ENCODE measurements at regions not wholly inside any gene's neighbourhood (a gene's known extent, or its start where the extent isn't known, plus 50 kb on each side); places are given as distances from the start of the nearest gene placed in this dataset.
A peak's percentile ranks its signal among the peaks of the same experiment; 100 is the strongest.

DNA sequence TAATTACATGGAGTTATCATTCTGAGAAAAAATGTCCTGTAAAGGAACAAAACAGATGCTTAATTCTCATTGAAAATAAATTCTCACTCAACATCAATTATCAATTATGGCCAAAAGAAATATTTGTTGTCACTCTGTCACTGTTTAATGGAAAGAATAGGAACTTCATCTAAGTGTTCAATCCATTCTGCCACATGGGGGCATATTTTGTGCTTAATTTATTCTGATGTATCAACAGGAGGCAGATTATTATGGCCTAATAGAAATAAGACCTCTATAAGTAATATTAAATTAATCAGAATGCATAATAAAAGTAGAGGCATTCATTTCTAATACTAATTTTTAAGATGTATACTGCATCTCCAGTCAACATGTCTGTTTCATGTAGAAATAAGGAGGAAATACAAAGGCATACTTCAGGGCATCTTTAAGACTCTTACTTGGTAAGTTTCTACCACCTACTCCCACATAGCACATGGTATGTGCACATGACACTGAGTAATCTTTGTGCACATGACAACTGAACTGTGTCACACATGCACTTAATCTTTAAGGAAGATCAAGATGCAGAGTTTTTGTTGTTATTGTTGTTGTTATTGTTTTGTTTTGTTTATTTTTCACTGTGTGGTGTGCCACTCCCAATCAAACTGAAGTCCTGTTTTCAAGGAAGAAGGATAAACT lies 420.4 kb upstream of the SEMA3A start:
- DNase-seq = no peak

DNA sequence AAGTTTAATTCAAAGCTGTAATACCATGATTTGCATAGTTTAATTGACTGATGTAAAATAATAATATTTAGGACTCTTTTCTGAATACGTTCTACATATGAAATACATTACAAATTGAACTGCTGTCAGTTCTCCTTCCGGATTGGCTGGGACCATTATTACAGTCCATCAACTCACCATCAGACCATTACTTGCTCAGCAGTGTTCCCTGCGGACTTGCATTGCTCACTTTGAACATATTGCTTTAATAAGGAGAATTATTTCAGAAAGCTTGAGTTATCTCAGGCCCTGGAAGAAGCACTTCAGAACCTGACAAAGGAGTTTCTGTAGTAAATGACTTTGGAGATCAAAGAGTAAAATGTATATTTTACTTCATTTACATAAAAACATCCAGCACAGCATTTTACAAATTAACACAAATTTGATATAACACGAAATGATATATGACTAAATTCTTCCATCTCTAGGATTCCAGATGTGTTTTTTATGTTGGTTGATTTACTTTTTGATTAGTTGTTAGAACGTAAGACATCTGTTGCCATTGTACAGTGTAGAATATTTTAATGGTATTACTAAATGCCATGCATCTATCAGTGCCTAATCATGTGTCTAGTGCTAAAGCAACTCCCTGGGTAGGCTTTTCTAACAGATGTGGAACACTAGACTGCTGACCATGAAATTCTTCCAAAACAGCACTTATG lies 418.5 kb upstream of the SEMA3A start:
- DNase-seq = no peak

DNA sequence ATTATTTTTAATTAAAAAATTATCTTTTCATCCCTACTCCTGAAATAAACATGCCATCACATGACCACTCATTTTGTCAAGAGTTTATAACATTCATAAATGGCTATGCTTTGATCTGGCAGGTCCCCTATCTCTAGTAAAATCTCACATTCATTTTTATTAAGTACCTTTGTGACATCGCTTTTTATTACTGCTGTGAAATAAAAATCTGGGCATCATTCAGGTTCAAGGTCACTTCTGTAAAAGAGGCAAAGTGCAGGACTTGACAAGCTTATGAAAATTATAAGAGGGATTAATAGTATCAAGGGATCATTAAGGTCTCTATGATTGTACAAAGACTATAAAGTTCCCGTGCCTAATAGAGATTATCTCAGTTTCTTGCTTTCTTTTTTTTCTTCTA lies 416.8 kb upstream of the SEMA3A start:
- DNase-seq = no peak

DNA sequence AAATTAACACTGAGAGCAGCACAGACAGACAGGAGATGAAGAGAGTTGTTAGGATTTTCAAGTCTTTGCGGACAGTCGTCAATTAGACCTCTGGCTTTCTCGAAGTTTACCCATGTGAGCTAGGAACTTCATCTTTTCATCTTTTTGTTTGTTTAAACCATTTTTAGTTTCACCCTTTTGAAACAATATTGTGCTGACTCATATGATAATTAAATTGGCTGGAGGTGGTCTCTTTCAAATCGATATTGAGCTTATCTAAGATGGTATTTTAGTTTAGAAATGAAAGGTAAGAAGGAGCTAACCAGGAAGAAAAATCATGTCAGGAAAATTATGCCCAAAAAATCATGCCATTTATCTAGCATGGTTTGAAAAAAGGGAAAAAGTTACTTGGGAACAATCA lies 415.8 kb upstream of the SEMA3A start:
- DNase-seq = no peak

DNA sequence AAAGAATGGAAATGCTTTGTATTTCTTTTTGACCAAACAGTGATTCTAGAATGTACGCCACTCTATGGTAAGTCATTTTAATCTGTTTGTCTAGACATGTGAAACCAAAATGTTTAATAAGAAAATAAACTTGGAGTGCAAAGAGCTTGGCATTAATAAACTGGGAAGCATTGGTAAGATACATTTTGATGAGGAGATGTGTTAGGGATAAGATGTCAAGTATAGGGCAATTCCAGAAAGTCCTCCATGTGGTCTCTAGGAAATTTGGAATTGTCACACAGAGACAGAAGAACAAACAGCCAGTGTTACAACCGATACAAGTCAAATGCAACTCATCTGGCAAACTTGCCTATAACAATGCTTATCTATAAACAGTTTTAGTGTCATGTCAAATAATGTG lies 410.7 kb upstream of the SEMA3A start:
- DNase-seq = no peak

DNA sequence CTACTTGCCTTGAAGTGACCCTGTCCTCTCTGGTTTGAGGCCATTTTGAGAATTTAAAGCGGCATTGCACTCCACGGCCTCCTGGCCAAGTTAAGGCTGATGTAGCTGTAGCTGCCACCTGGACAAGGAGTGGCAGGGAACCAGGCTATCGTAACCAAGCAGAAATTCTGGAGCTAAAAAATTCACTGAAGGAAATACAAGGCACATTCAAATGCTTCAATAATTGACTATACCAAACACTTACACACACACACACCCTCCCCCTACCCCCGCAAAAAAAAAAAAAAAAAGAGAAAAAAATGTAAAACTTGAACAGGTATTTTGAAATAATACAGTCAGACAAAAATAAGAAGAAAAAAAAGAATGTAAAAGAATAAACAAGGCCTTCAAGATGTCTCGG lies 409.0 kb upstream of the SEMA3A start:
- no peak for DNase-seq

DNA sequence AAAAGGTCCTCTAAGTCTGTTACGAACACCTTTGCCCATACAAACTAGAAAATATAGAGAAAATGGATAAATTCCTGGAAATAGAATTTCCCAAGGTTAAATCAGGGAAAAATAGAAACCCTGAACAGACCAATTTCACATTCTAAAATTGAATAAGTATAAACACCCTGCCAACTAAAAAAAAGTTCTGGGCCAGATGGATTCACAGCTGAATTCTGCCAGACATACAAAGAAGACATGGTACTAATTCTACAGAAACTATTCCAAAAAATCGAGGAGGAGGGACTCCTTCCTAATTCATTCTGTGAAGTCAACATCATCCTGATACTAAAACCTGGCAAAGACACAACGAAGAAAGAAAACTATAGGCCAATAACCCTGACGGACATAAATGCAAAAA lies 400.4 kb upstream of the SEMA3A start:
- DNase-seq = no peak

DNA sequence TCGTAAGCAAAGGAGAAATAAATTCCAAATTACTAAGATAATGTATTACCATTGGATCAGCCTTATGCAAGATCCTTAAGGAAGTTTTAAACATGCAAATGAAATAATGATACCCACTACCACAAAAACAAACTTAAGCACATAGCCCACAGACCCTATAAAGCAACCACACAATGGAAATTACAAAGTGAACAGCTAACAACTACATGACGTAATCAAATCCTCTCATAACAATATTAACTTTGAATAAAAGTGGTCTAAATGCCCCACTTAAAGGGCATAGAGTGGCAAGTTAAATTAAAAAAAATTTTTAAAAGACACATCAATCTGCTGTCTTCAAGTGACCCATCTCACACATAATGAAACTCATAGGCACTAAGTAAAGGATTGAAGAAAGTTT lies 397.3 kb upstream of the SEMA3A start:
- no peak for DNase-seq

DNA sequence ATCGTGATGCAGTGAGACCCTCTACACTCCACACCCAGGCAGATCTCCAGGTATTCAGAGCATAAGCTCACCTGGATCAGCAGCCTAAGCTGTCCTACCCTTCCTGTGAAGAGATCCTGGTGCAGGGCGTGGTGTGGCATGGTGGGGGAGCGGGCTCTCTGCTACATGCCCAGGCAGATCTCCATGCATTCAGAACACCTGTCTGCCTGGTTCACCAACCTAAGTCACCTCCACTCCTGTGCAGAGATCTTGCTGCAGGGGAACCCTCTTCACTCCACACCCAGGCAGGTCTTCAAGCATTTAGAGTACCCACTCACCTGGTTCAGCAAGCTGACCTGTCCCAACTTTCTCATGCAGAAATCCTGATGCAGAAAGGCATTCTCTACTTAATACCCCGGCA lies 394.4 kb upstream of the SEMA3A start:
- DNase-seq = peak in 1 of 2 donors; percentile 0

DNA sequence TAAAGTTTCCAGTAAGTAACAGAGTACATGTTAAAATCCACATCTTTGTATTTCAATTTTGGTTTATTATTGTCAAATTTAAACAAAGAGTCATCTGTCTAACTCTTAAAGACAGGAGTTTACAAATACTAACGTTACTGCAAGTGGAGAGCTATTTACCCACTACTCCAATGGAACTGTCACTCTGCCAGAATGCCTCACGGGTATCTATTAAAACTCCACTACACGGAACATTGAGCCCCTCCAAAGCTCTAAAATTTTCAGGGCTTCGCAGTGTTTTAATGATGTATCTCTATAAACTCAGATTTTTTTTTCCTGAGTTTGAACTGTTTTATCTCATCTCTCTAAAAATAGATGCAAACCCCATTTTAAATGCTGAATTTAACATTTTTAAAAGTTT lies 388.7 kb upstream of the SEMA3A start:
- no peak for DNase-seq

DNA sequence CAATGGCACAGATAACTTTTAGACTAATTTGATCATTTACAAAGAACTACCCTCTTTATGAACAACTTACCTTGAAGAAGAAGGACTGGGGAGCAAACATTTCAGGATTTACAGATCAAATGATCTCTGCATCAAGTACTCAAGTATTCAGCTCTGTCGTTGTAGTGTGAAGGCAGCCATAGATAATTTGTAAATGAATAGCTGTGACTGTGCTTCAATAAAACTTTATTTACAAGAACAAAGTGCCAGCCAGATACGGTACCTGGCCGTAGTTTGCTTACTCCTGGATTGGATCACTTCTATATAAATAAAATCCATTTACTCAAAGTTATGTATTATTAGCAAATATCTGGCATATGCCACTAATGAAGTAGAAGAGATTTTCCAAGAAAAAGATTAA lies 388.2 kb upstream of the SEMA3A start:
- DNase-seq = no peak

DNA sequence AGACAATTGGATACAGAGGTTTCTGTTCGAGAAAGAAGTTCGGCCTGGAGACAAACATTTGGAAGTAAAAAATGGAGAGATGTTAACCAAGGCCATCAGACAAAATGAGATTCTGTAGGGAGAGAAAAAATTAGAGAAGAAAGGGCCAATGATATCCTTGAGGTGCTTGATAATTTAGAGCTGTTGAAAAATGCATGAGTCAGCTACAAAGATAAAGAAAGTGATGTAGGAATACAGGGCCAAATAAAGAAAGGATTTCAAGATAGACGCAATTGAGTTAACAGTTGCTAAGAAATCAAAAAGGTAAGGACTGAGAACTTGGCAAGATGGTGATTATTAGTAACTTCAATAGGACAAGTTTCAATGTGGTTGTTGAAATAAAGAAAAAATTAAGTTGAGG lies 384.2 kb upstream of the SEMA3A start:
- DNase-seq = no peak

DNA sequence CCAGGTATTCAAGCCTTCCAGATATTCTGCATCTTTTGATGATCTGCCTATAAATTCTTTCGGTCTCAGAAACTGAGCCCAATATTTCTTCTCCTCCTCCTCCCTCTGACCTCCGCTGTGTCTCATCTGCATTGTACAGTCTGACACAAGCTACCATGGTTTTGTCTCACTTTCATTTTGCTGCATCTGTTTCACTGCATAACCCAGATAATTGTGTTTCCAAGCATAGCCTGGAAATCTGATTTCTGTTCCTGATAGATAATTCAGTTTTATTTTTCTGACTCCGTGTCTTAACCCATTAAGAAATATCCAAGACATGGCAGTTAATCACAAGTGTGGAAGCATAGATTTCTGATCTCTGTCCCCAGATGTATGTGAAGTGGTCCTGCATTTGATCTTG lies 374.2 kb upstream of the SEMA3A start:
- DNase-seq = no peak

DNA sequence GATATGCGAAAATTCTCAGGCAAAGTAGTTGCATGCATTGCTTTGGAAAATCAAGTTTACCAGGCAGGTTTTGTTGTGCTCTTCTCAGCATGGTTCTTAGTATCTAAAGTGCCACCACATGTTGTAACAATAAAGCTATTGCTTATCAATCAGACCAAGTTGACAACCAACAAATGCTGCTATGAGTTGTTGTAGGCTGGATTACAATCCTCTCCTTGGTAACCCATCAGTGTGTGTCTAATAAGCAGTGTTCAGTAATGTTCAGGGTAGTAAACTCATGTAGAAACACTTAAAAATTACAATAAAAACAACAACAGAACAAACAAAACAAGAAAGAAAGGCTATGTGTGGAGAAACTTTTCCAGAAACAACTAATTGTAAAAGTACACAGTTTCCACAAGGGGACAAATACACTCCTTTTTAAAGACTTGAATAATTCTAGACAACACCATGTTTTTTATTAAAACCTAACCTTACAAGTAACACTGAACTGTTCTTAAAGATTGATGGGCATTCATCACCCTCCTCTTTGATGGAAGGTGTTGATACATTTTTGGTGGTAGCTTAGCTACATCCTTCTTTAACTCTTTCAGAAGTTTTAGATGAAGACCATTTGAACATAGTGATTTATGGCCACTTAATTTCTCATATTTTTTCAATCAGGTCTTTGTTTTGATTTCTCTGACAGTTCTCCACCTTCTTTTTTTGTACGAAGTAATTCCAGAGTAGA lies 370.9 kb upstream of the SEMA3A start:
- no peak for DNase-seq

DNA sequence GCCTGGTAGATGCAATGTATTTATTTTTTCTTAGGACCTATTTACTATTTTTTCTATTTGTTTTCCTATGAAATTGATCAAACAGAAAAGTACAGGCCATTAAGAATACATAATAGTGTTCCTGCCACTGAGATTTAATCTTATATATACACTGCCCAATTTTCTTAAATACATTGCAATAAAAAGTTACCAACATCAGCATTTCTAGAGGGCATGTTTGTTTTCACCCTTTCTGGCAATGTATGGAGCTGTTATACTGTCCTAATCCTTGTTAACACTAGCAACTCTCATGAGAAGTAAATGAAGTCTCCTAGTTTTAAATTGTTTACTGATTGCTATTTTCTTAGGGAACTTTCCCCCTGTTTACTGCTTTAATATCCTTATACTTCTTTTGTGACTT lies 359.1 kb upstream of the SEMA3A start:
- no peak for DNase-seq

DNA sequence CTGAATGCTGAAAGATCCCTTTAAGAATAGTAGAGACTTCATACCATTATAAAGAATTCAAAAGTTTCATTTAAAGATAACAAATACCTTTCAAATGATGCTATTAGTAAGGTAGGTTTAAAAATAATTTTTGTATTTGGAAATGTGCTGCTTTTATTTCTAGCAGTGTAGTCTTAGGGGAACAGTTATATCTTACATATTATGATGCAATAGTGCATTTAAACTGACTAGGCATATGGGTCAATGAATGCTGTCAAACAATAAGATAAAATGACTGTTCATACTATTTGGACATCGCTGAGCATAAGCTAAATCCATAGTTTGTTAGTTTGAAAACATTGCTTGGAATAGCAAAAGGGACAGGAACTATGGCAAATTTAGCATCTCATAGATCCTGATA lies 354.8 kb upstream of the SEMA3A start:
- no peak for DNase-seq

DNA sequence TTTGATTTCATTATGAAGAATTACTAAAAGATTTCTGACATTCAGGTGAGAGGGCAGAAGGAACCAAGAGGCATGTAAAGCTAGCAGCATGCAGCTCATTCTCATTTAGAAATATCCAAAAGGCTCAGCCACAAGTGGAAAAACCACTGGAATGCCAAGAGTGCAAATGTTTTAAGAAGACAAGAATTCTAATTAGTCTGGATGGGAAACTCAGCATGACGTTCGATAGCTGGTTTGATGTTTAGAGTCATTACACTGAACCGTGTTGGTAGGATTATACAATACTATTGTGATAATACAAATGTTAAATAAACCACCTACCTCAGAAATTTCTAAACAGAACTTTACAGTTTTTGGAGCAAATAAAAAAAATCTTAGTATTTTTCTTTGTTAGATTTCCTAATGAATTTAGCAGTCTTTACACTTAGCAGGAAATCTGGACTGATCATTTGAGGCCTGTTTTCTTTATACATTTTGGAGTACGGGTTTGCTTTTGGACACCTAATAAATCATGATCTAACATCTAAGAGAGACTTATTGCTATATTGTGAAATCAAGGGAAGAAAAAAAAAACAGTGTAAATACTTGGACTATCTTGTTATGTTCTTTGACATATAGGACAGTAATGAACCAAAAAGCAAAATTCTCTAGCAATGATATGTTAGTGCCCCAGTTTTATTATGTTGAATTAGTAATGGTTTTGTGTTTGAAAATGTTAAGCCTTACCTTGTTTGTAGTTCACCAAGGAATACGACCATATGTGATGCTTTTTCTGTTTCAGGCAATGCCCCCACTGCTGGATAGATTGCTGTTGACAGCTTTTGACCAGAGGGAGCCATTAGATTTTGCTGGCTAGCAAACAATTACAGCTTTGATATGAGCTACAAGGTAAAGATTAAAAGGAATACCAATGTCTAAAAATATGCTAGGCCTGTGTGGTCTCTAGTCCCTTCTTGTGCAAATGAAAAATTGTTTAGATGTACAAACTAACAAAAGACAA lies 354.1 kb upstream of the SEMA3A start:
- no peak for DNase-seq

DNA sequence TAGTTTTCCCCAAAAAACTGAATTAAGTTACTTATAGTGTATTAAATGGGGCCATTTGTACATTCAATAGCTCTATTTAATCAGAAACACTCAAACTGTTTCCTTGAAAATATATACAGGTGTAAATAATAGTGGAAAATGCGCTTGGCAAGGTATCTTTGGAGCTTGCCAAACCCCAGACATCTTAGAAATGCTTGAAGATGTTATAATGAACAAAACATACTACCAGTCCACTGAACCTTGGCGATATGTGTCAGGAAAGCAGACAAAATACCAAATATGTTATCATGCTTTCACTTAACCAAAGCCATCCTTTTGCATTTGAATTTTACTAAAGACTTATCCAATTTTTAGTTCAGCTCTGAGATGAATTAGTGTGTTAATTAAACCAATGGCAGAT lies 352.7 kb upstream of the SEMA3A start:
- DNase-seq = no peak

DNA sequence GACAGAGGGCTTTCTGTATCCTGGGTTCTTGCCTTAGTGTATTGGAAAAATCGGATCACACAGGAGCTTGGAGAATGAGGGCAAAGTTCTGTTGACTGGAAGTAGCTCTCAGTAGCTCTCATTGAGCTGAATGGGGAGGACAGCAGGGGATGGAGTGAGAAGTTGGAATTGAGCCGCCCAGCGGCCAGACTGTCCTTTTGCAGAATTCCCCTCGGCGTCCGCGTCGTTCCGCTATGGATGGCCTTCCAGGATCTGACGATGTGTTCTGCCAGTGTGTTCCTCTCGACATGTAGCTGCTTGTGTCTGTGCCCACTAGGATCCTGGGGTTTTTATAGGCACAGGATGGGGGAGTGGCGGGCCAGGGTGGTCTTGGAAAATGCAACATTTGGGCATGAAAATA lies 351.8 kb upstream of the SEMA3A start:
- no peak for DNase-seq

DNA sequence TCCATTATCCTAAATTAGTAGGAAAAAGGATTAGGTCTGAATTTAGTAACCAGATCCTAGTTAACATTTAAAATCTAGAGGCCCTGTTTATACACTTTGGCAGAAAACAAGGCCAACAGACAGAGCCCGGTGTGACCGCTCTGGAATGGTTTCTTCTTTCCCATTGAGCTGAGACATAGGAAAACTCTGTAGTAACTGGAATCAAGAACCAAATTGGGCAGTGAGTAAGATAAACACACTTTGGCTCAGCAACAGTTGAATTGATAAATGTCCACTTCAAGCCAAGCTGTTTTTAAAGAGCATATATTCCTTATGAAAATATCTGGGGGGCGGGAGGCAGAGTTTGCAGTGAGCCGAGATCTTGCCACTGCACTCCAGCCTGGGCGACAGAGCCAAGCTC lies 343.7 kb upstream of the SEMA3A start:
- no peak for DNase-seq

DNA sequence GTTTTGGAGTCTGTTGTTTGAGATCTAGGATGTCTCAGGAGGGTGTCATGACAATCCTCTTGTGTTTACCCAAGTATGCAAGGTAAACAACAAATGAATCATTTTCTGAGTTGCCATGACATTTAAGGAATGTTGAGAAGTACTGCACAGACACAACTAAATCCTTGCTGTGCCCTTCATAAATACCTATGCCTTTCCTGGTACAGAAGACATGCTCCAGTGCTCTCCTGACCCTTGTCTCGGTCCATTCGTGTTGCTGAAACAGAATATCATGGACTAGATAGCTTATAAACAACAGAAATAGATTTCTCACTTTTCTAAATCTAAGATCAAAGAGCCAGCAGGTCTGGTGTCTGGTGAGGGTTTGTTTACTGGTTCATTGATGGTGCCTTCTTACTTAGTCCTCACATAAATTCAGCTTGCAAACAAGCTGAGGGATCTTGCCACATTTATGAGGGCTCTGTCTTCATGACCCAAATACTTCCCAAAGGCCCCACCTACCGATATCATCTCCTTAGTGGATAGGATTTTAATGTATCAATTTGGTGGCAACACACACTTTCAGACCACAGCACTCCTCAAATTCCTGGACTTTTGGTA lies 341.8 kb upstream of the SEMA3A start:
- no peak for DNase-seq

DNA sequence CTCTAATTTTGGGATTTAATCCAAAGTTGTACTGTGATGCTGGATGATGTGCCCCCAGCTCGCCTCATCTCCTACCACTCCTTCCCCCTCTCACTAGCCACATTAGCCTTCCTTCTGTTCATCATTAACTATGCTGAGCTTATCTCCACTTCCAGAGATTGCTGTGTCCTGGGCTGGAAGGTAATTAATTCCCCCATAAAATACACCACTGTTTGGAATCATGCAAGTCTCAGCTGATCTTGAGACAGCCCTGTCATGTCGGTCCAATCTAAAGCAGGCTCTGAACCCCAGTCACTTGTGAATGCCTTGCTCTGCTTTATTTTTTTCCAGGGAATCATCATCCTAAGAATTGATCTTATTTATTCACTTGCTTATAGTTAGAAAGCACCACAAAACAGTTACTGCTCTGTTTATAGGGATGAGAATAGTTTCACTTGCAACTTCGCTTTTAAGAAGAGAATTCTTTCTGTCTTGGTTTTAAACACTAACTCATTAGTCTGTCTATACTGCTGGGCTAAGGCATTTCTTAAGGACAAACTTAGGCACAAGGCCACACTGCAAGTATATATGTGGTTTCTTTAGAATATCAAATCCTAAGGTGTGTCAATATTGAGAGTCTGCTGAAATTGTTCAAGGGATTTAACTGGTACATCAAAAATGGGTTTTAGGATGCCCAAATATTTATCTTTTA lies 341.1 kb upstream of the SEMA3A start:
- DNase-seq = no peak

Data from stimulated activated CD4-positive, alpha-beta T cell treated with anti-CD3 and anti-CD28 coated beads, Interleukin-2, amount 100 ng/mL, for 48 hours (primary cell).